Erythroblast (primary cell): ENCODE measurements at regions not wholly inside any gene's neighbourhood (a gene's known extent, or its start where the extent isn't known, plus 50 kb on each side); places are given as distances from the start of the nearest gene placed in this dataset.

Experiments
- DNase-seq, 2 experiments: peaks; one replicate each; lab custom pipeline; 2025; lab: John Stamatoyannopoulos, UW
- GATA1 ChIP-seq: IDR thresholded peaks from 2 replicates; pipeline ENCODE4 v1.6.1; 2011; ENCODE audit warnings: low read depth, mild to moderate bottlenecking, control low read depth, low read length, moderate library complexity
- POLR2A ChIP-seq: IDR thresholded peaks from 2 replicates; pipeline ENCODE4 v1.6.1; 2011; ENCODE audit warnings: mild to moderate bottlenecking, low read length

DNA sequence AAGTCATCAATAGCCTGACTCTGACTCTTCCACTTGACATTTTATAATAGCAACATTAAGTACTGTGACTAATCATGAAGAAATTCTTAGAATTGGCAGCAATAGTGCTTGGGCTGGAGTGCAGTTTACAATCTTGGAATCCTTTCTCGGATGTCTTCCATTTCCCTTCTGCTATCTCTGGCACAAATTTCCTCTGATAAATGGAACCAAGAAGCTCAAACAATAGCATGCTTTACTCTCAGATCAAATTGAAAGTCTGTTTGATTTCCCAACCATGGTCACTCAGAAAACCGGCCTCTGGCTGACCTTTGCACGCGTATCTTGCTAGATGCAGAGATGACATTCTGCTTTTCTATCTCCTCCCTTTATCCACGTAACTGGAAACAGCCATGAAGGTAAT lies 99.0 kb upstream of the SPANXC start:
- no peak for TF ChIP-seq POLR2A
- TF ChIP-seq GATA1, result no peak
- DNase-seq, result no peak

GRCh38 chrX:141320801-141321200 lies 78.5 kb upstream of the SPANXC start:
- TF ChIP-seq GATA1, result no peak
- TF ChIP-seq POLR2A, result no peak
- no peak for DNase-seq

GRCh38 chrX:141314441-141314840 lies 72.1 kb upstream of the SPANXC start:
- no peak for TF ChIP-seq GATA1
- TF ChIP-seq POLR2A, result no peak
- DNase-seq, result no peak

- DNase-seq, result no peak
- no peak for TF ChIP-seq POLR2A
- no peak for TF ChIP-seq GATA1
Measured at GRCh38 chrX:141301017-141301416, 58.7 kb upstream of the SPANXC start.
